Fibroblast of pulmonary artery (primary cell): ENCODE measurements at regions not wholly inside any gene's neighbourhood (a gene's known extent, or its start where the extent isn't known, plus 50 kb on each side); places are given as distances from the start of the nearest gene placed in this dataset.
"Not testable (repeated sequence)": the region's sequence is repeated elsewhere in the genome, so short reads cannot be mapped to it uniquely, and the experiment has no call there.

Experiments
- DNase-seq: peaks from one replicate; pipeline ENCODE4 v3.0.0-alpha.2; 2010; ENCODE audit warnings: low read depth
- H3K4me3 ChIP-seq: replicated peaks from 2 replicates; pipeline ENCODE4 v1.5.1; 2011; ENCODE audit warnings: low read depth, mild to moderate bottlenecking, control low read depth, low read length, moderate library complexity
- CTCF ChIP-seq: IDR thresholded peaks from 2 replicates; pipeline ENCODE4 v1.5.1; 2011; ENCODE audit warnings: mild to moderate bottlenecking, control low read depth, low read length, inconsistent platforms; ENCODE audit errors: missing control alignments

DNA sequence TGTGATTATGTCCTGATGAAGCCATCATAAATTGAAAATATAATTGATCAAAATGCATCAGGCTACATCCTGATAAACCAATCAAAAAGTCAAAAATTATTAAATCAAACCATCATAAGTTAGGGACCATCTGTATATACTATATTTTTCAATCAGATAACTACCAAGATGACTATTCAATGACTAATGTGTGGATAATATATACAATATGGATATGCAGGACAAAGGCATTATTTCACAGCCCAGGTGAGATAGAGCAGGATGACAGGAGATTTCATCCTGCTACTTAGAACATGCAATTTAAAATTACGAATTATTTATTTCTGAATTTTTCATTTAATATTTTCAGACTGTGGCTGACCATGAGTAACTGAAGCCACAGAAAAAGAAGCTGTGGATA lies 137.3 kb upstream of the GNAI1 start:
- no peak overlapping the region for H3K4me3 ChIP-seq
- no peak for DNase-seq
- TF ChIP-seq CTCF = no peak

DNA sequence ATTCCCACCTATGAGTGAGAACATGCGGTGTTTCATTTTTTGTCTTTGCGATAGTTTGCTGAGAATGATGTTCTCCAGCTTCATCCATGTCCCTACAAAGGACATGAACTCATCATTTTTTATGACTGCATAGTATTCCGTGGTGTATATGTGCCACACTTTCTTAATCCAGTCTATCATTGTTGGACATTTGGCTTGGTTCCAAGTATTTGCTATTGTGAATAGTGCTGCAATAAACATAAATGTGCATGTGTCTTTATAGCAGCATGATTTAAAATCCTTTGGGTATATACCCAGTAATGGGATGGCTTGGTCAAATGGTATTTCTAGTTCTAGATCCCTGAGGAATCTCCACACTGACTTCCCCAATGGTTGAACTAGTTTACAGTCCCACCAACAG lies 138.9 kb upstream of the GNAI1 start:
- not testable (repeated sequence) for H3K4me3 ChIP-seq, DNase-seq

DNA sequence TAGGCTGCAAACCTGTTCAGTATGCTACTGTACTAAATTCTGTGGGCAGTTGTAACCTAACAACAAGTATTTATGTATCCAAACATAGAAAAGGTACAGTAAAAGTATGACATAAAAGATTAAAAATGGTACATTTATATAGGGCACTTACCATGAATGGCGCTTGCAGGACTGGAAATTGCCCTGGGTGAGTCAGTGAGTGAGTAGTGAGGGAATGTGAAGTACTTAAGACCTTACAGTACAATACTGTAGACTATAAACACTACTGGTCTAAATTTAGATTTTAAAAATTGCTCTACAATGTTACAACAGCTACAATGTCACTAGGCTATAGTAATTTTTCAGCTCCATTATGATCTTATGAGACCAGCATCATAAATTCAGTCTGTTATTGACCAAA lies 146.0 kb upstream of the GNAI1 start:
- DNase-seq = peak; percentile 40
- TF ChIP-seq CTCF = no peak
- H3K4me3 ChIP-seq = no peak overlapping the region

GRCh38 chr7:79984210-79984609 lies 150.4 kb upstream of the GNAI1 start:
- no peak for TF ChIP-seq CTCF

GRCh38 chr7:79982141-79982770 lies 152.4 kb upstream of the GNAI1 start:
- no peak for TF ChIP-seq CTCF
- no peak overlapping the region for H3K4me3 ChIP-seq
- peak; percentile 26 for DNase-seq

More at GRCh38 chr7:79984210-79984609, 150.4 kb upstream of the GNAI1 start:
- peak; percentile 24 for DNase-seq
- H3K4me3 ChIP-seq = no peak overlapping the region

- DNase-seq = no peak
- TF ChIP-seq CTCF = no peak
- no peak overlapping the region for H3K4me3 ChIP-seq
Observed at GRCh38 chr7:79980376-79980775, 154.3 kb upstream of the GNAI1 start.

- peak; percentile 54 for DNase-seq
Observed at GRCh38 chr7:79979437-79979836, 155.2 kb upstream of the GNAI1 start.

More at GRCh38 chr7:79979437-79979836, 155.2 kb upstream of the GNAI1 start:
- no peak for TF ChIP-seq CTCF
- H3K4me3 ChIP-seq = no peak overlapping the region
